GM18507 (cell line): ENCODE measurements at regions not wholly inside any gene's neighbourhood (a gene's known extent, or its start where the extent isn't known, plus 50 kb on each side); places are given as distances from the start of the nearest gene placed in this dataset.
"Not testable (repeated sequence)": the region's sequence is repeated elsewhere in the genome, so short reads cannot be mapped to it uniquely, and the experiment has no call there.

Experiments
- DNase-seq: peaks from one replicate; pipeline ENCODE4 v3.0.0; 2011; ENCODE audit warnings: low read depth; ENCODE audit not compliant: insufficient read length; ENCODE audit errors: extremely low spot score
- FAIRE-seq: peaks from 2 replicates; lab custom pipeline; 2011; peaks lifted over from hg19 to GRCh38; lab: Jason Lieb, UNC

GRCh38 chr10:27291253-27291895 is 50.8 kb upstream of the ACBD5 start:
- FAIRE-seq = peak; percentile 75
- DNase-seq = not testable (repeated sequence)
